HEK293 (cell line): ENCODE measurements at regions not wholly inside any gene's neighbourhood (a gene's known extent, or its start where the extent isn't known, plus 50 kb on each side); places are given as distances from the start of the nearest gene placed in this dataset.

Experiments used
- GLIS1 ChIP-seq: fragments of 450-650 bp; formaldehyde crosslinking; IDR thresholded peaks from 2 replicates; pipeline ENCODE4 v1.5.1; 2016; ENCODE audit warnings: missing biosample characterization, missing genetic modification characterization
- SETDB1 ChIP-seq: IDR thresholded peaks from one replicate; pipeline ENCODE4 v1.6.1; 2017; ENCODE audit warnings: mild to moderate bottlenecking, low read length, moderate library complexity, mixed read lengths; ENCODE audit not compliant: insufficient read length
- TCF7L2 ChIP-seq: IDR thresholded peaks from 2 replicates; pipeline ENCODE4 v1.6.1; 2011; ENCODE audit warnings: low read depth, mild to moderate bottlenecking, inconsistent platforms, low read length, moderate library complexity, borderline replicate concordance
- YY1 ChIP-seq: fragments of 450-650 bp; formaldehyde crosslinking; IDR thresholded peaks from 2 replicates; pipeline ENCODE4 v1.5.1; 2018; ENCODE audit warnings: missing biosample characterization, missing genetic modification characterization
- ZNF146 ChIP-seq: fragments of 450-650 bp; formaldehyde crosslinking; IDR thresholded peaks from 2 replicates; pipeline ENCODE4 v1.5.1; 2016; ENCODE audit warnings: missing biosample characterization, missing genetic modification characterization
- ZNF175 ChIP-seq: fragments of 450-650 bp; formaldehyde crosslinking; IDR thresholded peaks from 2 replicates; pipeline ENCODE4 v1.5.1; 2016; ENCODE audit warnings: missing biosample characterization, missing genetic modification characterization
- ZNF350 ChIP-seq: fragments of 450-650 bp; formaldehyde crosslinking; IDR thresholded peaks from 2 replicates; pipeline ENCODE4 v1.5.0; 2017; ENCODE audit warnings: missing biosample characterization, mild to moderate bottlenecking, missing genetic modification characterization
- ZNF501 ChIP-seq: fragments of 450-650 bp; formaldehyde crosslinking; IDR thresholded peaks from 2 replicates; pipeline ENCODE4 v1.5.1; 2016; ENCODE audit warnings: missing biosample characterization, missing genetic modification characterization
- ZNF571 ChIP-seq: fragments of 450-650 bp; formaldehyde crosslinking; IDR thresholded peaks from 2 replicates; pipeline ENCODE4 v1.5.0; 2017; ENCODE audit warnings: missing biosample characterization, missing genetic modification characterization
- ZNF76 ChIP-seq: fragments of 450-650 bp; formaldehyde crosslinking; IDR thresholded peaks from 2 replicates; pipeline ENCODE4; 2016; ENCODE audit warnings: low read depth, missing biosample characterization, missing genetic modification characterization, borderline replicate concordance
- TF ChIP-seq, protein P1 (sequence below): fragments of 450-650 bp; formaldehyde crosslinking; IDR thresholded peaks from 2 replicates; pipeline ENCODE4 v1.5.1; 2016; ENCODE audit warnings: missing biosample characterization, missing genetic modification characterization
- TF ChIP-seq, protein P2 (sequence below): fragments of 450-650 bp; formaldehyde crosslinking; IDR thresholded peaks from 2 replicates; pipeline ENCODE4 v1.5.1; 2016; ENCODE audit warnings: missing biosample characterization, missing genetic modification characterization, borderline replicate concordance
- TF ChIP-seq, protein P3 (sequence below): fragments of 450-650 bp; formaldehyde crosslinking; optimal IDR thresholded peaks from 2 replicates; pipeline ENCODE3; 2016; ENCODE audit warnings: missing biosample characterization, mild to moderate bottlenecking, missing genetic modification characterization
- TF ChIP-seq, protein P4 (sequence below): fragments of 450-650 bp; formaldehyde crosslinking; IDR thresholded peaks from 2 replicates; pipeline ENCODE4 v1.5.1; 2016; ENCODE audit warnings: missing biosample characterization, missing genetic modification characterization

DNA sequence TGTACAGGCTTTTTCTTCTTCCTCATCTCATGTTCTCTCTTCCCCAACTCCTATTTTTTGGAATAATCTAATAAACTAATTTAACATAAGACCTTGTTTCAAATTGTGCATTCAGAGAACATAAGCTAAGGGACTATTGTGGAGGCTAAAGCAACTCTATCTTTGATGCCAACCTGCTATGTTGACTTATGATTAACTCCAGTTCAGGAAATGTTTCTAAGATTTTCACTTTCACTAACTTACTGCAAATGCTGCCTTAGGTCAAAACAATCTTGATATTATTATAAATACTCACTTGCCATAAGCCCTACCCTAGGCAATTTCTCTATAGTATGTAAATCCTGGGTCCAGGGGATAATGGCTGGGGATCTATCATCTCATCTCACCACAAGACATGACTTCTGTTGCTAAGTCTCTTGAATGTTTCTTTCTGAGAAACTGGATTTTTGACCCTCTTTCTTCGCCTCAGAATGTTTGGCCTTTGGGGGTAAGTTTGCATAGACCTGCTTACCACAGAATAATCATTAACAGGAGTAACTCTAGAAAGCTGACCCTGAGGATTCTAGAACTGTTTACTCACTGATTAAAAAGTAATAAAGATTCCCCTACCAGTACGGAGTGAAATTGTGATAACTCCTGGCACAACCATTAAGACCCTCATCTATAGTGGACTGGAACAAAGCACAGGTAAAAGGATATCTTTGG lies 768.1 kb downstream of the GBE1 start:
- no peak for TF ChIP-seq YY1 (tag by site-specific recombination)
- no peak for TF ChIP-seq SETDB1
- TF ChIP-seq, protein P1, sequence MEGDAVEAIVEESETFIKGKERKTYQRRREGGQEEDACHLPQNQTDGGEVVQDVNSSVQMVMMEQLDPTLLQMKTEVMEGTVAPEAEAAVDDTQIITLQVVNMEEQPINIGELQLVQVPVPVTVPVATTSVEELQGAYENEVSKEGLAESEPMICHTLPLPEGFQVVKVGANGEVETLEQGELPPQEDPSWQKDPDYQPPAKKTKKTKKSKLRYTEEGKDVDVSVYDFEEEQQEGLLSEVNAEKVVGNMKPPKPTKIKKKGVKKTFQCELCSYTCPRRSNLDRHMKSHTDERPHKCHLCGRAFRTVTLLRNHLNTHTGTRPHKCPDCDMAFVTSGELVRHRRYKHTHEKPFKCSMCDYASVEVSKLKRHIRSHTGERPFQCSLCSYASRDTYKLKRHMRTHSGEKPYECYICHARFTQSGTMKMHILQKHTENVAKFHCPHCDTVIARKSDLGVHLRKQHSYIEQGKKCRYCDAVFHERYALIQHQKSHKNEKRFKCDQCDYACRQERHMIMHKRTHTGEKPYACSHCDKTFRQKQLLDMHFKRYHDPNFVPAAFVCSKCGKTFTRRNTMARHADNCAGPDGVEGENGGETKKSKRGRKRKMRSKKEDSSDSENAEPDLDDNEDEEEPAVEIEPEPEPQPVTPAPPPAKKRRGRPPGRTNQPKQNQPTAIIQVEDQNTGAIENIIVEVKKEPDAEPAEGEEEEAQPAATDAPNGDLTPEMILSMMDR: no peak
- no peak for TF ChIP-seq ZNF175
- no peak for TF ChIP-seq ZNF350 (tag by site-specific recombination)
- TF ChIP-seq ZNF146 (tag by site-specific recombination): no peak
- TF ChIP-seq GLIS1 (tag by site-specific recombination): no peak
- TF ChIP-seq, protein P2, sequence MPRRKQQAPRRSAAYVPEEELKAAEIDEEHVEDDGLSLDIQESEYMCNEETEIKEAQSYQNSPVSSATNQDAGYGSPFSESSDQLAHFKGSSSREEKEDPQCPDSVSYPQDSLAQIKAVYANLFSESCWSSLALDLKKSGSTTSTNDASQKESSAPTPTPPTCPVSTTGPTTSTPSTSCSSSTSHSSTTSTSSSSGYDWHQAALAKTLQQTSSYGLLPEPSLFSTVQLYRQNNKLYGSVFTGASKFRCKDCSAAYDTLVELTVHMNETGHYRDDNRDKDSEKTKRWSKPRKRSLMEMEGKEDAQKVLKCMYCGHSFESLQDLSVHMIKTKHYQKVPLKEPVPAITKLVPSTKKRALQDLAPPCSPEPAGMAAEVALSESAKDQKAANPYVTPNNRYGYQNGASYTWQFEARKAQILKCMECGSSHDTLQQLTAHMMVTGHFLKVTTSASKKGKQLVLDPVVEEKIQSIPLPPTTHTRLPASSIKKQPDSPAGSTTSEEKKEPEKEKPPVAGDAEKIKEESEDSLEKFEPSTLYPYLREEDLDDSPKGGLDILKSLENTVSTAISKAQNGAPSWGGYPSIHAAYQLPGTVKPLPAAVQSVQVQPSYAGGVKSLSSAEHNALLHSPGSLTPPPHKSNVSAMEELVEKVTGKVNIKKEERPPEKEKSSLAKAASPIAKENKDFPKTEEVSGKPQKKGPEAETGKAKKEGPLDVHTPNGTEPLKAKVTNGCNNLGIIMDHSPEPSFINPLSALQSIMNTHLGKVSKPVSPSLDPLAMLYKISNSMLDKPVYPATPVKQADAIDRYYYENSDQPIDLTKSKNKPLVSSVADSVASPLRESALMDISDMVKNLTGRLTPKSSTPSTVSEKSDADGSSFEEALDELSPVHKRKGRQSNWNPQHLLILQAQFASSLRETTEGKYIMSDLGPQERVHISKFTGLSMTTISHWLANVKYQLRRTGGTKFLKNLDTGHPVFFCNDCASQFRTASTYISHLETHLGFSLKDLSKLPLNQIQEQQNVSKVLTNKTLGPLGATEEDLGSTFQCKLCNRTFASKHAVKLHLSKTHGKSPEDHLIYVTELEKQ (tag by site-specific recombination): no peak
- no peak for TF ChIP-seq TCF7L2
- TF ChIP-seq ZNF76 (tag by site-specific recombination): no peak
- no peak for TF ChIP-seq ZNF501 (tag by site-specific recombination)
- TF ChIP-seq, protein P3, sequence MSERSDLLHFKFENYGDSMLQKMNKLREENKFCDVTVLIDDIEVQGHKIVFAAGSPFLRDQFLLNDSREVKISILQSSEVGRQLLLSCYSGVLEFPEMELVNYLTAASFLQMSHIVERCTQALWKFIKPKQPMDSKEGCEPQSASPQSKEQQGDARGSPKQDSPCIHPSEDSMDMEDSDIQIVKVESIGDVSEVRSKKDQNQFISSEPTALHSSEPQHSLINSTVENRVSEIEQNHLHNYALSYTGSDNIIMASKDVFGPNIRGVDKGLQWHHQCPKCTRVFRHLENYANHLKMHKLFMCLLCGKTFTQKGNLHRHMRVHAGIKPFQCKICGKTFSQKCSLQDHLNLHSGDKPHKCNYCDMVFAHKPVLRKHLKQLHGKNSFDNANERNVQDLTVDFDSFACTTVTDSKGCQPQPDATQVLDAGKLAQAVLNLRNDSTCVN (tag by site-specific recombination): no peak
- TF ChIP-seq, protein P4, sequence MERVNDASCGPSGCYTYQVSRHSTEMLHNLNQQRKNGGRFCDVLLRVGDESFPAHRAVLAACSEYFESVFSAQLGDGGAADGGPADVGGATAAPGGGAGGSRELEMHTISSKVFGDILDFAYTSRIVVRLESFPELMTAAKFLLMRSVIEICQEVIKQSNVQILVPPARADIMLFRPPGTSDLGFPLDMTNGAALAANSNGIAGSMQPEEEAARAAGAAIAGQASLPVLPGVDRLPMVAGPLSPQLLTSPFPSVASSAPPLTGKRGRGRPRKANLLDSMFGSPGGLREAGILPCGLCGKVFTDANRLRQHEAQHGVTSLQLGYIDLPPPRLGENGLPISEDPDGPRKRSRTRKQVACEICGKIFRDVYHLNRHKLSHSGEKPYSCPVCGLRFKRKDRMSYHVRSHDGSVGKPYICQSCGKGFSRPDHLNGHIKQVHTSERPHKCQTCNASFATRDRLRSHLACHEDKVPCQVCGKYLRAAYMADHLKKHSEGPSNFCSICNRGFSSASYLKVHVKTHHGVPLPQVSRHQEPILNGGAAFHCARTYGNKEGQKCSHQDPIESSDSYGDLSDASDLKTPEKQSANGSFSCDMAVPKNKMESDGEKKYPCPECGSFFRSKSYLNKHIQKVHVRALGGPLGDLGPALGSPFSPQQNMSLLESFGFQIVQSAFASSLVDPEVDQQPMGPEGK (tag by site-specific recombination): no peak
- TF ChIP-seq ZNF571 (tag by site-specific recombination): no peak
